ENCODE measurements at regions not wholly inside any gene's neighbourhood (a gene's known extent, or its start where the extent isn't known, plus 50 kb on each side); places are given as distances from the start of the nearest gene placed in this dataset.

- TF ChIP-seq POLR2AphosphoS5 (IDR thresholded peaks at IDR 0.05; ENCODE audit: low read depth, low read length) (no peak), CTCF (IDR thresholded peaks at IDR 0.05) (no peak), REST (IDR thresholded peaks at IDR 0.05; ENCODE audit: insufficient read depth in 1 of 2, low read depth in 2 of 2, low read length in 1 of 2) (no peak), SIN3A (IDR thresholded peaks at IDR 0.05; ENCODE audit: borderline replicate concordance, insufficient read depth, low read depth, low read length) (no peak)
Measured at GRCh38 chr2:217661378-217661777, 341.4 kb downstream of the TNS1 start.

All from Panc1 (cell line).